H9 (cell line): ENCODE measurements at regions not wholly inside any gene's neighbourhood (a gene's known extent, or its start where the extent isn't known, plus 50 kb on each side); places are given as distances from the start of the nearest gene placed in this dataset.

Experiments used
- DNase-seq: peaks from one replicate; pipeline ENCODE4 v3.0.0-alpha.2; 2017
- H2AFZ ChIP-seq: one replicate; pipeline ENCODE4 v1.6.1; 2013; ENCODE audit warnings: mild to moderate bottlenecking, low read length, control low read depth, moderate library complexity
- H2AK5ac ChIP-seq: 2 replicates; pipeline ENCODE4 v1.6.1; 2013; ENCODE audit warnings: low read length, control low read depth, mixed read lengths; ENCODE audit not compliant: insufficient read length
- H2BK120ac ChIP-seq: one replicate; pipeline ENCODE4 v1.6.1; 2013; ENCODE audit warnings: low read depth, mild to moderate bottlenecking, low read length, control low read depth, inconsistent platforms; ENCODE audit not compliant: poor library complexity, severe bottlenecking
- H2BK12ac ChIP-seq: 2 replicates; pipeline ENCODE4 v1.6.1; 2013; ENCODE audit warnings: low read length, control low read depth, mixed read lengths, low read depth; ENCODE audit not compliant: insufficient read length
- H2BK15ac ChIP-seq: 2 replicates; pipeline ENCODE4 v1.6.1; 2013; ENCODE audit warnings: low read depth, low read length, control low read depth
- H2BK20ac ChIP-seq: one replicate; pipeline ENCODE4 v1.6.1; 2013; ENCODE audit warnings: low read depth, mild to moderate bottlenecking, low read length, control low read depth, inconsistent platforms; ENCODE audit not compliant: poor library complexity, severe bottlenecking
- H2BK5ac ChIP-seq: 2 replicates; pipeline ENCODE4 v1.6.1; 2013; ENCODE audit warnings: low read length, control low read depth, mixed read lengths; ENCODE audit not compliant: insufficient read length
- H3K14ac ChIP-seq: 2 replicates; pipeline ENCODE4 v1.6.1; 2013; ENCODE audit warnings: low read length, control low read depth; ENCODE audit not compliant: insufficient read depth
- H3K18ac ChIP-seq: 2 replicates; pipeline ENCODE4 v1.6.1; 2013; ENCODE audit warnings: low read depth, mild to moderate bottlenecking, mixed read lengths, low read length, control low read depth; ENCODE audit not compliant: insufficient read length
- H3K23ac ChIP-seq: 2 replicates; pipeline ENCODE4 v1.6.1; 2013; ENCODE audit warnings: low read length, control low read depth, mixed read lengths, low read depth; ENCODE audit not compliant: insufficient read length
- H3K23me2 ChIP-seq: 2 replicates; pipeline ENCODE4 v1.6.1; 2013; ENCODE audit warnings: low read depth, mild to moderate bottlenecking, mixed read lengths, low read length, control low read depth; ENCODE audit not compliant: insufficient read length, poor library complexity, severe bottlenecking
- H3K27ac ChIP-seq: 2 replicates; pipeline ENCODE4 v1.5.1; 2013; ENCODE audit warnings: low read length, control low read depth, mixed read lengths, low read depth; ENCODE audit not compliant: insufficient read length
- H3K27me3 ChIP-seq: 2 replicates; pipeline ENCODE4 v1.6.1; 2013; ENCODE audit warnings: low read length, control low read depth, inconsistent platforms; ENCODE audit not compliant: insufficient read depth
- H3K4ac ChIP-seq: 2 replicates; pipeline ENCODE4 v1.6.1; 2013; ENCODE audit warnings: low read depth, mild to moderate bottlenecking, control low read depth, inconsistent platforms, low read length, moderate library complexity
- H3K4me1 ChIP-seq: 2 replicates; pipeline ENCODE4 v1.6.1; 2013; ENCODE audit warnings: low read length, control low read depth, inconsistent platforms; ENCODE audit not compliant: insufficient read depth
- H3K4me2 ChIP-seq: 2 replicates; pipeline ENCODE4 v1.6.1; 2013; ENCODE audit warnings: low read length, control low read depth, mixed read lengths; ENCODE audit not compliant: insufficient read length, insufficient read depth
- H3K56ac ChIP-seq: 2 replicates; pipeline ENCODE4 v1.6.1; 2013; ENCODE audit warnings: low read depth, mild to moderate bottlenecking, mixed read lengths, low read length, control low read depth; ENCODE audit not compliant: insufficient read length
- H3K79me1 ChIP-seq: 2 replicates; pipeline ENCODE4 v1.6.1; 2013; ENCODE audit warnings: low read depth, mild to moderate bottlenecking, moderate library complexity, low read length, control low read depth, inconsistent platforms; ENCODE audit not compliant: insufficient read depth, poor library complexity, severe bottlenecking
- H3K79me2 ChIP-seq: 2 replicates; pipeline ENCODE4 v1.6.1; 2013; ENCODE audit warnings: low read length, control low read depth, inconsistent platforms; ENCODE audit not compliant: insufficient read depth
- H3K9ac ChIP-seq: 2 replicates; pipeline ENCODE4 v1.6.1; 2013; ENCODE audit warnings: low read length, control low read depth, mixed read lengths; ENCODE audit not compliant: insufficient read length; ENCODE audit errors: extremely low read depth
- H3K9me3 ChIP-seq: one replicate; pipeline ENCODE4 v1.6.1; 2013; ENCODE audit warnings: low read depth, low read length, inconsistent platforms; ENCODE audit not compliant: control insufficient read depth
- H3T11ph ChIP-seq: one replicate; pipeline ENCODE4 v1.6.1; 2013; ENCODE audit warnings: mild to moderate bottlenecking, low read length, control low read depth, inconsistent platforms
- H4K20me1 ChIP-seq: one replicate; pipeline ENCODE4 v1.6.1; 2013; ENCODE audit not compliant: control insufficient read depth, insufficient read length, insufficient read depth
- H4K5ac ChIP-seq: 2 replicates; pipeline ENCODE4 v1.6.1; 2013; ENCODE audit warnings: low read depth, mild to moderate bottlenecking, mixed read lengths, low read length, control low read depth; ENCODE audit not compliant: insufficient read length
- H4K8ac ChIP-seq: replicated peaks from 2 replicates; pipeline ENCODE4 v1.6.1; 2013; ENCODE audit warnings: low read length, control low read depth, mixed read lengths, low read depth; ENCODE audit not compliant: insufficient read length
- H4K91ac ChIP-seq: 2 replicates; pipeline ENCODE4 v1.6.1; 2013; ENCODE audit warnings: low read depth, mild to moderate bottlenecking, moderate library complexity, mixed read lengths, low read length, control low read depth; ENCODE audit not compliant: insufficient read length
- H3K27ac Mint-ChIP-seq, 3 experiments: 2 replicates in 2 of 3; 3 replicates in 1 of 3; pipeline ENCODE4 v1.8.0; 2020 to 2021; ENCODE audit warnings: mixed read lengths in 3 of 3, mild to moderate bottlenecking in 1 of 3, moderate library complexity in 1 of 3
- H3K27me3 Mint-ChIP-seq: 2 replicates; pipeline ENCODE4 v1.8.0; 2021; ENCODE audit warnings: low read depth, mild to moderate bottlenecking, moderate library complexity, mixed read lengths
- H3K36me3 Mint-ChIP-seq, 3 experiments: 2 replicates in 2 of 3; 3 replicates in 1 of 3; pipeline ENCODE4 v1.8.0; 2020 to 2021; ENCODE audit warnings: low read depth in 3 of 3, mixed read lengths in 3 of 3; ENCODE audit not compliant: insufficient read depth in 1 of 3
- H3K4me1 Mint-ChIP-seq, 2 experiments: 2 replicates each; pipeline ENCODE4 v1.8.0; 2020; ENCODE audit warnings: mixed read lengths in 2 of 2
- H3K4me3 Mint-ChIP-seq, 2 experiments: 2 replicates in 1 of 2; 3 replicates in 1 of 2; pipeline ENCODE4 v1.8.0; 2020 to 2021; ENCODE audit warnings: mild to moderate bottlenecking in 2 of 2, mixed read lengths in 2 of 2, moderate library complexity in 1 of 2
- H3K9me3 Mint-ChIP-seq, 2 experiments: 2 replicates in 1 of 2; 3 replicates in 1 of 2; pipeline ENCODE4 v1.8.0; 2020; ENCODE audit warnings: mild to moderate bottlenecking in 2 of 2, mixed read lengths in 2 of 2, moderate library complexity in 1 of 2
- WGBS: extraction: QIAGEN DNeasy Blood & Tissue Kit; methylation state at CpG from one replicate; pipeline ENCODE4 v1.1.7; 2013; ENCODE audit warnings: missing lambda C conversion rate, low lambda C conversion rate, mixed read lengths; ENCODE audit not compliant: insufficient read length; ENCODE audit errors: extremely low coverage; 5-methylcytosine and 5-hydroxymethylcytosine counted together
- TF ChIP-seq, protein P1 (sequence below): fragments of 200-600 bp; sonication (generic); conservative IDR thresholded peaks from 3 replicates; pipeline ENCODE4 v1.8.0; 2021; ENCODE audit warnings: antibody characterized with exemption, mild to moderate bottlenecking

DNA sequence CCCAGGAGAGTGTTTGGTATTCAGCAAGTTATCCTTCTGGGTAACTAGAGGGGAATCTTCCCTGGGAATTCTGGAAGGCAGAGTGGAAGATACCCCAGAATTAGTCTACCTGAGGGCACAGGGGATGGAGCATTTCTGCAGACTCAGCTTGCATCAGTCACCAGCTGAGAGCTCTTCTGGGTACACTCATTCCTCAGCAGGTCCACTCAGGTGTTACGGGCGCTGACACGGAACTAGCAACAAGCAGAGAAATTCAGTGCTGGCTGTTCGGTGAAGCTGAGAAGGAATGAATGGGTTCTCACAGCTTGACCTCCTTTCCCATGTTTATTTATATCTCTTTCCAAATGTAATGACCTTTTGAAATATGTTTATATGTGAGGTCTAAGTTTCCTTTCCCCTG, 106.0 kb upstream of the PNPLA4 start:
- Histone ChIP-seq H3K14ac (no peak overlapping the region), H3K56ac (no peak overlapping the region), H2BK15ac (no peak overlapping the region), H4K20me1 (no peaks in the 10 kb centered on the region), H3T11ph (no peak overlapping the region), H2BK120ac (no peak overlapping the region), H4K8ac (no peak overlapping the region), H3K9me3 (no peaks in the 10 kb centered on the region), H3K27me3 (no peaks in the 10 kb centered on the region), H3K79me2 (no peaks in the 10 kb centered on the region), H3K4ac (no peak overlapping the region), H3K18ac (no peak overlapping the region), H3K23me2 (no peaks in the 10 kb centered on the region), H4K91ac (no peak overlapping the region), H2BK20ac (no peak overlapping the region), H3K27ac (no peak overlapping the region), H2AFZ (no peak overlapping the region), H3K4me1 (peaks cover 3% of the 10 kb centered on the region; the same call in 1 of the 2 replicates), H3K9ac (no peak overlapping the region), H2BK5ac (no peak overlapping the region), H3K23ac (no peak overlapping the region), H2BK12ac (no peak overlapping the region), H4K5ac (no peak overlapping the region), H3K79me1 (no peaks in the 10 kb centered on the region), H3K4me2 (no peak overlapping the region), H2AK5ac (no peak overlapping the region)
- H3K36me3 Mint-ChIP-seq = no peaks in the 10 kb centered on the region
- DNase-seq = no peak
- WGBS = no CpG with 5 or more reads among the region's 4 CpGs
- H3K27ac Mint-ChIP-seq = no peak overlapping the region
- peaks cover 23 to 29% of the 10 kb centered on the region in 2 experiments for H3K4me1 Mint-ChIP-seq
- no peaks in the 10 kb centered on the region for H3K9me3 Mint-ChIP-seq
- TF ChIP-seq, protein P1, sequence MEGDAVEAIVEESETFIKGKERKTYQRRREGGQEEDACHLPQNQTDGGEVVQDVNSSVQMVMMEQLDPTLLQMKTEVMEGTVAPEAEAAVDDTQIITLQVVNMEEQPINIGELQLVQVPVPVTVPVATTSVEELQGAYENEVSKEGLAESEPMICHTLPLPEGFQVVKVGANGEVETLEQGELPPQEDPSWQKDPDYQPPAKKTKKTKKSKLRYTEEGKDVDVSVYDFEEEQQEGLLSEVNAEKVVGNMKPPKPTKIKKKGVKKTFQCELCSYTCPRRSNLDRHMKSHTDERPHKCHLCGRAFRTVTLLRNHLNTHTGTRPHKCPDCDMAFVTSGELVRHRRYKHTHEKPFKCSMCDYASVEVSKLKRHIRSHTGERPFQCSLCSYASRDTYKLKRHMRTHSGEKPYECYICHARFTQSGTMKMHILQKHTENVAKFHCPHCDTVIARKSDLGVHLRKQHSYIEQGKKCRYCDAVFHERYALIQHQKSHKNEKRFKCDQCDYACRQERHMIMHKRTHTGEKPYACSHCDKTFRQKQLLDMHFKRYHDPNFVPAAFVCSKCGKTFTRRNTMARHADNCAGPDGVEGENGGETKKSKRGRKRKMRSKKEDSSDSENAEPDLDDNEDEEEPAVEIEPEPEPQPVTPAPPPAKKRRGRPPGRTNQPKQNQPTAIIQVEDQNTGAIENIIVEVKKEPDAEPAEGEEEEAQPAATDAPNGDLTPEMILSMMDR = no peak
- H3K4me3 Mint-ChIP-seq = no peak overlapping the region
- H3K27me3 Mint-ChIP-seq = no peaks in the 10 kb centered on the region
